Right renal cortex interstitium (tissue), 3 donors: ENCODE measurements at regions not wholly inside any gene's neighbourhood (a gene's known extent, or its start where the extent isn't known, plus 50 kb on each side); places are given as distances from the start of the nearest gene placed in this dataset.

Experiments
- DNase-seq, 3 donors: peaks; one replicate each; pipeline ENCODE4 v3.0.0-alpha.2; 2013; ENCODE audit warnings: low read depth in 3 of 3, low spot score in 2 of 3

DNA sequence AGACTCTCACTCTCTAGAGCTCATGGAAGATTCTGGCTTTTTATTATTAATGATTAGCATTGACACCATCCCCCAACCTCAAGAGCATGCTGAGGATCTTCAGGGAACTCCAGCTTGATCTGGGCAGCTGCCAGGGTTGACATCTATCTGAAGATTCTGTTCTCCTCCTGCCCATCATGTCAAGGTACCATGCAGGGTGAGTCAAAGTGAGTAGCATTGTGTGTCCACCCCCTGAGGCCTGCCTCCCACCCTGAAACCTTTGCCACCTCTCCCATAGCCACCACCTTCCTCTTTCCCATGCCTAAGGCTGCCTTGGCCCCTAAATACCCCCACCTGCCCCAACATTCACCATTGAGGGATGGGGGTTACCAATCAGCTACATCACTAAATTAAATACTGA, 70.1 kb upstream of the SLCO3A1 start:
- no peak for DNase-seq

DNA sequence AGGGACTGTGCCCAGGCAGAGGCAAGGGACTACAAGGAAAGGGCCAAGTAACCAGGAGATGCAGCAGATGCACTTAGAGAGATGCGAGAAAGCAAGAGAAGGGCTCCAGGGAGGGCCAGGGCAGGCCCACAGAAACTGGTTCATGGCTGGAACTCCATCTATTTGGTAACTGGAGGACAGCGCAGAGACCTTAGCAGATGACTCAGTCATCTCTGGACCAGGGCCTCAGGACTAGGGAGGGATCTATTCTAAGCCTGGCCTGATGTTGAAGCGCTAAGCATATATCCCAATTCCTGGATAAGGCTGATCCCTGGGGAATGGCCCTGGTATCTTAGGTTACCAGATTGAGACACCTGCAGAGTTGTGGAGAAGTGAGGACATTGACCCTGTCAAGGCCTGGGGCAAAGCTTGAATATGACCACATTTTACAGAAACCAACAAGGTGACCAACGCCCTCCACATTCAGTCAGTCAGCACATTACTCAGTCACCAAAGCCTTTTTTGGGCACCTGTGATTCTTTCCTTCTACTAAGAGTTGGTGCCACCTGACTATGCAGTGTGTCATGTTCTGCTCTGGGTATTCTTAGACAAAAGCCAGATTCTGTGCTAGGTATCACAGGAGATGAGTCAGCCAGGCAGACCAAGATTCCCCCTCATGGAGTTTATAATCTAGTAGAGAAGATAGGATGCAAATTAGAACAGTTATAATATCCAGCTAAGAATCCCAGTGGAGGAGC, 68.4 kb upstream of the SLCO3A1 start:
- DNase-seq, result no peak

DNA sequence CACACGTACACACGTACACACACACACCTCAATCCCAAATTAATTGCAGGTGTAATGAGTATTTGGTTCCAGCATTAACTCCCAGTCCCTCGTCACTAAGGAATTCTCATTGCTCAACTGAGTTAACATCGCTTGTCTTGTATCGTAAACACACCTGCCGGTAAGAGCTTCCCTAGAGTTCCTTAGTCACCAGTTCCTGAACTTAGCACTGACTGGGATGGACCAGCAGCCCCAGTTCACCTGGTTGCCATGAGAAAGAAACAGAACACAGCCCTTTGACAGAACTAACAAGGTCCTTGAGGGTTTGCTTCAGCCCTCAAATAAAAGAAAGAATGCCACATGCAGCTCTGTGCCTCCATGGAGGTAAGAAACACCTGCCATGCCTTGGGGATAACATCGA, 66.3 kb upstream of the SLCO3A1 start:
- DNase-seq, result no peak

DNA sequence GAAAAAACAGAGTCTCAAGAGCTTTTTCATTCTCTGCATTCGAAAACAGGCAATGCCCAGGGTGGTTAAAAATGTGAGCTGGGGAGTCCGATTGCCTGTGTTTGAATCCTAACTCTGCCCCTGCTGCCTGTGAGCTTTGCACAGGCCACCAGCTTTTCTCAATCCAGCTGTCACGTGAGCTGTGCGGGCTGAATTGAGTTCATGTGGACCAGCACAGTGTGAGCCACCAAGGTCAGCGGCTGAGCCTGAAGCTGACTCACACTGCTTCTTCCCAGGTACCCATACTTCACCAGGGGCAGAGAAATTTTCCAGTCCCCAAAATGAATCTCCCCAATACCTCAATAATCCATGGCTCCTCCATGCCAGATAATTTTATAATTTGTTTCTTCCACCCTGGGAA, 64.4 kb upstream of the SLCO3A1 start:
- DNase-seq, result no peak

DNA sequence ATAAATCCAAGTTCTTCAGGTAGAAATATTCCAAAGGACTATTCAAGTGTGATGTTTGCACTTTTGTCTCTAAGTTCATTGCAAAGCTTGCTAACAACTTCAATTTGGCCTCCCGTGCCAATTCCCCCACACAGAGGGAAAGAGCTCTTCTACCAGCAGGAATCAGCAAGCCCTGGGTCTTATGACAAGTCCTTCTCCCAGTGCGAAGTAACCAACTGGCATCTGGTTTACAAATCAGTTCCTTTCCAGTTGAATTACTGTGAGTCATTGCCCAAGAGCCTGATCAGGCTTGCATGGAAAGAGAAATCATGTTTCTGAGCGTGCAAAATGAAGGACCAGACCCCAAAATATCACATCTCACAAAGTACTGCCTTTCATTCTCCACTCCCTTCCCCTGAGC, 62.7 kb upstream of the SLCO3A1 start:
- DNase-seq, result no peak

DNA sequence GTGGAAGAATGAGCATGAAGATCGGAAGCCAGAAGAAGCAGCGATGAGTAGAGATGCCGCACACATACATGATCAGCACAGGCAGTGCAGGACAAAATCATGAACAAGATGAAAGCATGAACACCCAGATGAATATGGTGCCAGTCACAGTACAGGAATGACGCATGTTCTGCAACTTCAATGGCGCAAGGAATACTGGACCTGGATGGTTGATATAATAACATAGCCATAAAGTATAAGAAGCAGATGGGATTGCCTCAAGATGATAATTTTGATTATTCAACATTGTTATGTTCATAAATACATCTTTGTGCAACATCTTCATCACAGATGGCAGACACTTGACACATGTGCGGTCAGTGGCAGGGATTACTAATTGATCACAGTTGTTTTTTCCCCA, 59.7 kb upstream of the SLCO3A1 start:
- no peak for DNase-seq

DNA sequence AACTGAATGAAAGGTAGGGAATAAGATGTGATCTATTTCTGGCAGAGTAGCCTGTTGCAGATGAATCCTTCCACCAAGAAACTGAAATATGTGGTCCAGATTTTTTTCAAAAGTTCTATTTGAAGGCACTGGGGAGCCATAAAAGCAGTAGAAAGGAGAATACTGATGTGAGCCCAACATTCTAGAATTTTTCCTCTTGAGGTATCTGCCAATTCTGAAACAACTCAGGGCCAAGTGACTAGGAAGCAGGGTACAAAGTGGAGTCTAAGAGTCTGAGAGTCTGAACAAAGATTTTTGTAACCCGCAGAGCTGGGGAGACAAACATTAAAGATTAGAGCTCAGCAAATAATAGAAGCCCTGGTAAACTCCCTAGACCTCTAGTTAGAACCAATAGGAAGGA, 58.3 kb upstream of the SLCO3A1 start:
- DNase-seq, result no peak

DNA sequence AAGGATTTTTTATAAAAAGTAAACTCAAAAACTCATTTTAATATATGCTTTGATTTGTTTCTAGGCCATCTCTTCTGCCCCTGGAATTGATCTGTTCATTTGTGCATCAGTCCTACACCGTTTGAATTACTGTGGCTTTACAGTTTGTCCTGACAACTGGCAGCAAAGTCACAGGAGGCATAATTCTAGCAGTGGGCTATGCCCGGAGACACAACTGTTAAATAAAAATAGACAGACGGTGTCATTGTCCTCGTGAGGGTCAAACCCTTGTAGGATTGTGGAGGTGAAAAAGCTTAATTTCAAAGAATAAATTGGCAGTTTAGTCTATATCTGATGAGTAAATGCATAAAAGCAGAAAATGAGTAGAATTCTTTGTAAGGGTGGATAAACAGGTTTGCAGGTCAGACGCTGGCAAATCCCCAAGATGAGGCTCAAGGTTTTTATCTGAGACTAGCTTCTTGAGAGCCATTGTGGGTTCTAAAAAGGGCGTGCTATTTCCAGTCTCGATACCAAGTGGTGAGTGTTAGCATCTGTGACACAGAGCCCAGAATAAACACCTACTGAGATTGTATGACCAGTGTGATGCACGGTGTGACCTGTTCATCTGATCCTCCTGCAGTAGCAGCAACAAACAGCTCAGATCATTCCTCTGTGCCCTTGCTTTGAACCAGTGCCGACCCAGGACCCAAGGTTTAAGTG, 51.5 kb upstream of the SLCO3A1 start:
- DNase-seq, result no peak

DNA sequence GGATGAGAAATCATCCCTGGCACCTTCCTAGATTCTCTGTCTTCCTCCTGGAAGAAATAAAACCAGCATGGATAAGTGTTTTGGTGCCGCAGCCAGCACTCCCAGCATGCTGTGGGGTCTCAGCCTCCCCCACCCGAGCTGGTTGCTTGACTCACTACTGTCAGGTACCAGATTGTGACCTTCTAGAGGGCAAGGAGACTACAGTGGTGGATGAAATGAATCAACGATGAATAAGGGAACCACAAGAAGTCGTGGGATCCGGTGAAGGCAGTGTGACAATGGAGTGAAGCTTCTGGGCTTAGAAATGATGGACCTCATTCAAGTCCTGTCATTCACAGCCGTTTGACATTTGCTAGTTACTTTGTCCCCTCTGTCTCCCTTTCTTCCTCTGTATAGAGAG, 50.2 kb upstream of the SLCO3A1 start:
- no peak for DNase-seq
